GM18517 (cell line): ENCODE measurements at regions not wholly inside any gene's neighbourhood (a gene's known extent, or its start where the extent isn't known, plus 50 kb on each side); places are given as distances from the start of the nearest gene placed in this dataset.

Experiments used
- ATAC-seq: cut with Tn5 transposase; IDR thresholded peaks from one replicate; pipeline ENCODE4 v1.9.1; 2021; ENCODE audit warnings: mild to moderate bottlenecking, moderate library complexity; ENCODE audit not compliant: unreplicated experiment

DNA sequence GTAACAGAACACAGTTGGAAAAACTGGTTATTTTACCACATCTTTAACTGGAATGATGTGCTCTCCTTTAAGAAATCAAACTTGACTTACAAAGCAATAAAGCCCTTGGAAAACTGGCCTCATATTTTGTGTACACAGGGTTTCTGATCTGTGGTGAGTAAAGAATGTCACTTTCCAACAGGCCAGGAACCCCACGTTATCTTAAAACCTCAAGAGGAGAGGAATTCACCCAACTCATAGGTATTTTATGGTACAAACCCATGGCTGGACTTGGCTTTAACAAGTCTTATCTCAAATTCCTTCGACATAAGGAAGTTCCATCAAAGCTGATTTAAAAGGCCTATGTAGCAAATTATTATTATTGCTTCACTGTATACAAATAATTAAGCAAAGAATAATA, 1735.1 kb downstream of the PCDH7 start:
- ATAC-seq: no peak

DNA sequence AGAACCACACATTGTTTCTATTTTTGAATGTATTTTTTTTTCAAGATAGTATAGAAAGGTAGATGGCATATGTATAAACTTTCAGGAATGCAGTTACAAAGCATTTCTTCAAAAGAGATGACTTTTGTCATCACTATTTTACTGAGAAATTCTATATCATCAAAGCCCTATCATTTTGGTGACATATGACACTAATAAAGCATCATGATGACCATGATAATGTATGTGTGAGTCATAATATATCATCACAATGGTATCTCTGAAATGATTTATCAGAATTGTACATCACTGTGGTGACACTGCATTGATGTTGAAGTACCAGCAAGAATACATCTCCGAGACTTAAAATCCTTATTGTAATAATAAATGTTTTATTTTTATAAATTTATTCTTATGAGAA, 1740.8 kb downstream of the PCDH7 start:
- ATAC-seq: no peak

DNA sequence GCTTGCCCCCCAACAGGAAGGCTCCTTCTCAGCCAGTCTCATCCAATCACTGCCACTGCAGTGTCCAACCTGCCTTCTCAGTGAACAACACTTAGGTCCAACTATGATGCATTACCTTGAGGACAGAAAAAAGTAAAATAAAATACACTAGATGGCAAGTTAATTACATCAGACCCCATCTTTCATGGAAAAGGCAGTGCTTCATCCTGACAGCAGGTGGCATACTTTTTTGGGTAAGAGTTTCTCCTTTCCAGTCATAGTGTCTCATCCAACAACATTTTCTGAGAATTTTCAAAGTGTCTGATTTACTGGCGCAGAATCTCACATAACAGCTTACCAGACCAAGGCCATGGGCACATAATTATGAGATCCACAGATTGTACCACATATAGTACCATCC, 1742.8 kb downstream of the PCDH7 start:
- no peak for ATAC-seq

- ATAC-seq: no peak
Measured at GRCh38 chr4:32470087-32470585, 1750.0 kb downstream of the PCDH7 start.

GRCh38 chr4:32472918-32473317, 1752.7 kb downstream of the PCDH7 start:
- ATAC-seq: no peak

GRCh38 chr4:32475710-32476109, 1755.5 kb downstream of the PCDH7 start:
- no peak for ATAC-seq

GRCh38 chr4:32477518-32477917, 1757.3 kb downstream of the PCDH7 start:
- ATAC-seq: no peak

- no peak for ATAC-seq
Measured at GRCh38 chr4:32485956-32486355, 1765.8 kb downstream of the PCDH7 start.

DNA sequence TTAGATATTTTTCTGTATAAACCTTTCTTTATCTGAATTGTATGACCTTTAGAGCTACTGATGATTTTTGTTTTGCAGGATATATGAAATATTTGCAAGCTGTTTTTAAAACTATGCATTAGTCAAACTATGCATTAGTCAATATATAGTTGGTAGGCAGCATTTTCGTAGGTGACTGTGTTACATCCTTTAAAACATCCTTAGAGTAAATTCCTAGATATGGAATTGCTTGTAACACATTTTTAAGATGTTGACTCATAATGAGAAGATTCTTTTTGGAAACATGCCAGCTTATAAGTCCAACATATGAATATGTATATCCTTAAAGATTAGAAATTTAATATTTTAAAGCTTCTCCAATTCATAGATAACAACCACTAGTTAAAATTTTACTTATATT, 1768.5 kb downstream of the PCDH7 start:
- no peak for ATAC-seq

DNA sequence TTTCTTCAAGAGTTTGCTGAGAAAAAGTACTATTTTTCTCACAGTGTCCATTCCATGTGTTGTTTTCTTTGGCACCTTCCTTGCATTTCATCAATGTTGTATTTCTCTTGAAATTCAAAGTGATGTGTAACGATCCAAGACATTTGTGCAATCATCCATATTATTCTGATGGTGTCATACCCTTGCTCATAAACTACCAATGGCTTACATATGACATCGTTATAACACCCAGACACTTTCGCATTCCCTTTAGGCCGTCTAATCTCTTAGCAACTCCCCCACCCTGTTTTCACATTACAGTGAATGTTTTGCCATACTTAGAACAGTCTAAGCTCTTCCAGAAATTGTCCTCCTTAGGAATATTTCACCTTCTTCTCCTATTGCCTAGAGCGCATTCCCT, 1779.0 kb downstream of the PCDH7 start:
- ATAC-seq: no peak

- no peak for ATAC-seq
Measured at GRCh38 chr4:32503241-32503640, 1783.1 kb downstream of the PCDH7 start.

DNA sequence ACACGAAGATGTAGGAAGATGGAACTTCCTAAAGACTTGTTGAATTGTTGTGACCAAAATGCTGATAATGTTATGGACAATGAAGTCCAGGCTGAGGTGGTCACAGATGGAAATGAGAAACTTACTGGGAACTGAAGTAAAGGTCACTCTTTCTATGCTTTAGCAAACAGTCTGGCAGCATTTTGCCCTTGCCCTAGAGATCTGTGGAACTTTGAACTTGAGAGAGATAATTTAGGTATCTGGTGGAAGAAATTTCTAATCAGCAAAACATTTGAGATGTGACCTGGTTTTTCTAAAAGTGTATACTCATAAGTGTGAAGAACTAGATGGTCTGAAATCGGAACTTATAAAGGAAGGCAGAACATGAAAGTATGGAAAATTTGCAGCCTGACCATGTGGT, 1785.9 kb downstream of the PCDH7 start:
- ATAC-seq: no peak

DNA sequence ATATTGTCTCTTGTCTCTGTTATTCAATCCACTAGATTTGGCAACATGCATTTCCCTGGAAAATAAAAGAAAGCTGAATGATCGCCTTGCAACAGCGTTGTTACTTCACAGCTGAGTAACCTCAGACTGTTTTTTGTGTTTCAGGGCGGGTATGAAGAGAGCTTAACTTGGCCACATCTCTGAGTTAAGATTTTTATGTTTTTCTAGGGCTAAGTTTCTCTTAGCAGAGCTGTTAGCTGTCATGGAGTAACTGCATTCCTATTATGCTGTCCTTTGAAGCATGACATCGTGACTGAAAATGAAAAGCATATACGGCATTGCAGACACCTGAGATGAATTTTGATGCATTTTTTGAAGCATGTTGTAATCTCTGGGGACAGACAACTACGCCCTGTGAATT, 1798.9 kb downstream of the PCDH7 start:
- ATAC-seq: no peak

DNA sequence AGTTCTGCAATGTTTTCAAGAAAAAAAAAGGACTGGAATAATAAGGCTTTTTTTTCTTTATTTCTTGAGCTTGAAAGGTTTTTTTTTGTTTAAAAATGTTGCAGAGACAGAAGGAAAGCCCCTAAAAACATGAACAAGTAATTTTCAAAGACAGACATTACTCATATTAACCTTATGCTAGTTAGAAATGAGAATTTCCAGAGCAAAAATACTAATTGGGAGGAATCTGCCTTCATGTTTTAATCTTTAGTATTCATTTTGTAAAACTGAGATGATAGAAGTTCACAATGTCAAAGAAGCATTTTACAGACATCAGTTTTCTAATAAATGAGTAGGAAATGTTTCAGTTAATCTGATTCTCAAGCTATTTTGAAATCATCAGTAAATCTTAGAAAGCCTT, 1805.3 kb downstream of the PCDH7 start:
- no peak for ATAC-seq

- ATAC-seq: no peak
Measured at GRCh38 chr4:32544846-32545245, 1824.7 kb downstream of the PCDH7 start.

GRCh38 chr4:32551943-32552342, 1831.8 kb downstream of the PCDH7 start:
- ATAC-seq: no peak

- no peak for ATAC-seq
Measured at GRCh38 chr4:32560306-32560705, 1840.1 kb downstream of the PCDH7 start.

GRCh38 chr4:32562010-32562409, 1841.8 kb downstream of the PCDH7 start:
- ATAC-seq: no peak

DNA sequence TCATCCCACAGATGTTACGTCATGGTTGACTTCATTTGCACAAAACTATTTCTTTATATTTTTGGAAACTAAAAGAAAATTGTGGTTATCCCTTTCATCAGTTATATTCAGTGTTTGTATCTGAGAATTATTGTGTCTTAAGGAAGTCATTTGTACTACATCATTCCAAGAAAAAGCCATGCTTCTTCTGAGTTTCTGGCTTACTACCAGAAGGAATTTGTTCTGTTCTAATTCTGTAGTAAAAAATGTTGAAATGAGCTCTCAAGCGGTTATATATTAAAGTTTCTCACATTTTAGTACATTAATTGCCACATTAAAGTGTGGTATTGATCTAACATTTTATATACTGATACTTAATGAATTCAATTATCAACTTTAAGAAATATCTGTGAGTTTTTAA, 1844.5 kb downstream of the PCDH7 start:
- no peak for ATAC-seq

DNA sequence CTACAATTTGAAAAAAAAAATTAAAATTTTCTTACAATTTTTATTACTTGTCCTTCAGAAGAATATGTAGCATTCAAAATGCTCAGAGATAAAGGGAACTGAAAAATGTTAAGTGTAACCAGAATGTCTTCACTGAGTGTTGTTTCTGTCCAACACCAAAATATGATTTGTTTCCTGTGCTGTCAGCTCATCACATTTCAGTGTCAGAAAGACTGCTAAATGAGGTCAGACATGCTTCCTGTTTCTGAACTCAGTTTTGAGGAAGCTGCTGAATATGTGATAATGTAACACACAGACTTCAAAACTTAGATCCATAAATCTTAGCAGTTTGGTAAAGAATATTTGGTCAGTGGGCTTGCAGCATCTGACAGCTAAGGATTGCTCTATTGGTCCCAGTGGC, 1849.7 kb downstream of the PCDH7 start:
- ATAC-seq: no peak

GRCh38 chr4:32572366-32572765, 1852.2 kb downstream of the PCDH7 start:
- ATAC-seq: no peak

DNA sequence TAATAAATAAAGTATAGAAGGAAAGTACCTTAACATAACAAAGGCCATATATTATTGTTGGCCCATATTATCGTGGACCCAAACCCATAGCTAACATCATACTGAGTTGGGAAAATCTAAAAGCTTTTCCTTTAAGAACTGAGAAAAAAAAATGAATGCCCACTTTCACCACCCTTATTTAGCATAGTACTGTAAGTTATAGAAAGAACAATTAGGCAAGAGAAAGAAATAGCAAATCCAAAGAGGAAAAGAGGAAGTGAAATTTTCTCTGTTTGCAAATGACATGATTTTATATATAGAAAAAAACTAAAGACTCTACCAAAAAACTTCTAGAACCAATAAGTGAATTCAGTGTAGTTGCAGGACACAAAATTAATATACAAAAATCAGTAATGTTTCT, 1854.6 kb downstream of the PCDH7 start:
- ATAC-seq: no peak

- no peak for ATAC-seq
Measured at GRCh38 chr4:32589097-32589496, 1868.9 kb downstream of the PCDH7 start.

- no peak for ATAC-seq
Measured at GRCh38 chr4:32589853-32590252, 1869.7 kb downstream of the PCDH7 start.
